HG03159 (cell line): ENCODE measurements at regions not wholly inside any gene's neighbourhood (a gene's known extent, or its start where the extent isn't known, plus 50 kb on each side); places are given as distances from the start of the nearest gene placed in this dataset.

Source experiments
- ATAC-seq: cut with Tn5 transposase; IDR thresholded peaks from one replicate; pipeline ENCODE4 v1.9.1; 2021; ENCODE audit warnings: mild to moderate bottlenecking, moderate library complexity; ENCODE audit not compliant: unreplicated experiment

DNA sequence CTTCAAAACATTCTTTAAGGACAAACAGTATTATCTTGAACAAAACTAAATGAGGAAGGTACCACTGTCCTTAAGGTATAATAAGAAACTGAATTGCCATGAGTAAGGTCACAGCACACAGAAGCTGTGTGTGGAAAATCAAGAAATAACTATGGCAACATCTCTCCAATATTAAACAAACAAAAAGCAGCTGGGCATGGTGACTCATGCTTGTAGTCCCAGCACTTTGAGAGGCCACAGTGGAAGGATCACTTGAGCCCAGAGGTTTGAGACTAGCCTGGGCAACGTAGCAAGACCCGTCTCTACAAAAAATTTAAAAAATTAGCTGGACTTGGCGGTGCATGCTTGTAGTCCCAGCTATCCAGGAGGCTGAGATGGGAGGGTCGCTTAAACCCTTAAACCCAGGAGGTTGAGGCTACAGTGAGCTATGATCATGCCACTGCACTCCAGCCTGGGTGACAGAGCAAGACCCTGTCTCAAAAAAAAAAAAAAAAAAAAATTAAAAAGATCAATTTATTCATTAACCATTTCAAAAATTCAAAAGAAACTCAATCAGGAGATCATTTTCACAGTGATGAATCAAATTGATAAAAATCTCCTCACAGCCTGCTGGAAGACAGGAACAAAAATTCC, 195.4 kb downstream of the SKIDA1 start:
- no peak for ATAC-seq

DNA sequence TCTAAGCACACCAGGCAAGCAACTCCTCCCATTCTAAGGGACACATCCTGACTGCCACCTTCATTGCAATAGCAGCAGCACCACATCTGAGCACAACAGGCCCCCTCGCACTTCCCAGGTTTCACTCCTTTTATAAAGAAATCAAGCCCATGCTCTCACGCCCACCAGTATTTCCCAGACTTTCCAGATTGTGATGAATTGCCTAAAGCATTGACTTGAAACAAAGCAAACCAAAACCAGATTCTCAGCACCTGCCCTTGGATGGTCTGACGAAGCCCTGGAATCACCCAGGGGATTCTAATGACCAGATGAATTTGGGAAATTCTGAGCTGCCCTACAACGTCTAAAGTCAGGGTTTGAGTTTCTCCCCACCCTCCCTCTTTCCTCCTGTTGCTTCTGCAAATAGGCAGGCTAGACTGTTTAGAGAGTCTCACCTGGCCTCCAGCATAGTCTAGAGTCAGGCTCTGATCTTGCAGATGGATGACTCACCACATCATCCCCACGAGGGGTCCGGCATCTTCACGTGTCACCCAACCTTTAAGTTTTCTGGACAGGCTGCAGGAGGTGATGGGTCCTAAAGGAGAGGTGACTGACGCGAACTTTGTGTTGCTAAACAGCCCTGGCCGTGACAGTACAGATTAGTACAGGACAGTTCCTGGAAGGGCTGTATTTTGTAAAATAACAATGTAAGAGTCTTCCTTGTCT, 198.0 kb downstream of the SKIDA1 start:
- ATAC-seq: no peak

DNA sequence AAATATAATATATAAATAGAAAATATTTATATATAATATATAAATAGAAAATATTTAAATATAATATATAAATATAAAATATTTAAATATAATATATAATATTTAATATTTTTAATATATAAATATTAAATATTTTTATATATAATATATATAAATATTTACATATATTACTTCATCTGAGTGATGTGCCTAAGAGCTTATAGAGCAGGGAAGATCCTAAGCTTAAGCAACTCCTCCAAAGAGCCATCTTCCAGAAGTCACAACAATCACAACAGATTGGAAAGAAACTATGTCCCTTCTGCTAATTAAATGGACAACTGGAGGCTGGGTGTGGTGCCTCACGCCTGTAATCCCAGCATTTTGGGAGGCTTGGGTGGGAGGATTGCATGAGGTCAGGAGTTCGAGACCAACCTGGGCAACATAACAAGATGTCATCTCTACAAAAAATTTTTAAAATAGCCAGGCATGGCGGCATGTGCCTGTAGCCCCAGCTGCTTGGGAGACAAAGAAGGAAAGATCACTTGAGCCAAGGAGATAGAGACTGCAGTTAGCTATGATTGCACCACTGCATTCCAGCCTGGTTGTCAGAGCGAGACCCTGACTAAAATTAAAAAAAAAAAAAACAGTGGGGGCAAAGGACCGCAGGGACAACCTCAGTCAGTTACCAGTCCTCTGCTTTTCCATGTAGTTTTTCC, 198.7 kb downstream of the SKIDA1 start:
- no peak for ATAC-seq

DNA sequence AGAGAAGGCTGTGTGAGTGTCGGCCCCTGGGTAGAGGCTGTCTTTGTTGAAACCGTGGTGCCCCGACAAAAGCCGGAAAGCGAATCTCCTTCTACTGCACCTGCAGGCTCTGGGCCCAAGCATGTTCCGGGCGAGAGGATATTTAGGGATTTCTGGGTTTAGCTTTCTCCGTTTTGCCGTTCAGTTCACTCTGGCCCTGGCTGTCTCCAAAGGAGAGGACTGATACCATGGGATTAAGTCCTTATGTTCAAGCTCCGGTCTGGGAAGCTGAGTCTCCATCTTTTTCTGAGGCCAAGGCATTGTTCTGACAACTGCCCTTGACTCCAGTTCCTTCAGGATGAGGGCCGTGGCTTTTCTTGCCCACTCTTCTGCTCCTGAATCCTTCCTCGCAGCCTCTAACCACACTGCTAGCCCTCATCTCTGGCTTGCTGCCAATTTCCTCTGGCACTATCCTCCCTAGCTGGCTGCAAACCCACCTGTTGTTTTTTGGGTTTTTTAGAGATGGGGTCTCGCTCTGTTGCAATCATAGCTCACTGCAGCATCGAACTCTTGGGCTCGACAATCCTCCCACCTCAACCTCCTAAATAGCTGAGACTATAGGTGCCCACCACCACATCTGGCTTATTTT, 206.8 kb downstream of the SKIDA1 start:
- ATAC-seq: no peak

DNA sequence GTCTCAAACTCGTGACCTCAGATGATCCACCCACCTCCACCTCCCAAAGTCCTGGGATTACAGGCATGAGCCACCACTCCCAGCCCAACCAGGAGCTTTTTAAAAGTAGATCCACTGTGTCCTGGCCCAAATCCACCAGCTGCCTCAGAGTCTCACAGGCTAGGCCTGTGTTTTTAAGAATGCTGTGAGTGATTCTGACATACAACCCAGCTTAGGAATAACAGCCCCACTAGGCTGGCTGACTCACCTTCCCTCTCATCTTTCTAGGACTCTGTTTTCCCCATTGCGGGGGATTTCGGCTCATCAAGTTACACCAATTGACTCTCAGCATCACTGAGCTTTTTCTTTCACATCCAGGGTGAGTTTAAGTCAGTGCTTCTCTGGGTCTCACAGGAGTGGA, 207.6 kb downstream of the SKIDA1 start:
- no peak for ATAC-seq

DNA sequence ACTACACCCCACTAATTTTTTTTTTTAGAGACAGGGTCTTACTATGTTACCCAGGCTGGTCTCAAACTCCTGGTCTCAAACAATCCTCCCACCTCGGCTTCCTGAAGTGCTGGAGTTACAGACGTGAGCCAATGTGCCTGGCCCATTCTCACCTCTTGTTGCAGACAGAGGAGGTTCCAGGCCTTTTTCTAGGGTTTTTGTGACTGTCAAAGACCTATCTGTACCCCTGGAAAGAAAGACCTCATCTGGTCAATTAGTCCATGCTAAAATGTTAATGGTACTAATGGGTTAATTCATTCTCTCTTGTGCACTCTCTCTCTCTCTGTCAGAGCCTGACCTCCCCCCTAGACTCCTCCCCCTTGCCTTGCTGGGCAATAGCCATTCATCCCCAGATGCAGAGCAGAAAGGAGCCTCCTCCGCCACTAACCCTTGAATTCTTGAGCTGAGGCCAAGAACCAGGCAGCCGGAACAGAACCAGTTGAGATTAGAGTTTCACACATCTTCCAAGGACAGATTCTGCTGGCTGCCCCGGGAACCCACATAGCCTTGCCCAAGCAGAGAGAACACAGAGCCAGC, 209.7 kb downstream of the SKIDA1 start:
- no peak for ATAC-seq

DNA sequence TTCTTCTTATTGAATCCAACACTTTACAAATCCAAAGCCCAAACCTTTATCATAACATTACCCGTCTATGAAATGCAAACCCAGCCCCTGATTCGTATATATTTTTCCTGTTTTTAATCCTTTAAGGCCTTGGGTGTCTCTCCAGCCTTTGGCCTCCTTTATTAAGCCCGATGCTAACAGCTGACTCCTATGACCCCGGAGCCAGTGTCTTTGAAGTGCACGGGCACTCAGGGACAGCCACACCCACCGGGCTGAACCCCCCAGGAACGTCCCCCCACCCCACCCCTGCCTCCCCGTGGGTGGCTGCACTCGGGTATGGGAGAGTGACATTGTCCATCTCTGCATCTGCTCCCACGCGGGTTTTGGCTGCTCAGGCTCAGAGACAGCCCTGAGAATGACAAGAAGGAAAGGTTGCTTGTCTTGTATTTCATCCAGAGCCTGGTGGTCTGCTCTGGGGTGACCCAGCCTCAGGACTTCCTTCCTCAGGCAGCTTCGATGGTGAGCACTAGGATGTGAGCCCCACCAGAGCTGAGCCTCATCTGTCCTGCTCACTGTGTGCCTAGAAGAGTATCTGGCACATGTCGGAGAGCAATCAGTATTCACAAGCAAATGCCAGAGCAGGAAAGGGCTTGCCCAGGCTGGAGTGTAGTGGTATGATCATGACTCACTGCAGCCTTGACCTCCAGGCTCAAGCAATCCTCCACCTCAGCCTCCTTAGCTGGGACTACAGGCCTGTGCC, 210.4 kb downstream of the SKIDA1 start:
- no peak for ATAC-seq

DNA sequence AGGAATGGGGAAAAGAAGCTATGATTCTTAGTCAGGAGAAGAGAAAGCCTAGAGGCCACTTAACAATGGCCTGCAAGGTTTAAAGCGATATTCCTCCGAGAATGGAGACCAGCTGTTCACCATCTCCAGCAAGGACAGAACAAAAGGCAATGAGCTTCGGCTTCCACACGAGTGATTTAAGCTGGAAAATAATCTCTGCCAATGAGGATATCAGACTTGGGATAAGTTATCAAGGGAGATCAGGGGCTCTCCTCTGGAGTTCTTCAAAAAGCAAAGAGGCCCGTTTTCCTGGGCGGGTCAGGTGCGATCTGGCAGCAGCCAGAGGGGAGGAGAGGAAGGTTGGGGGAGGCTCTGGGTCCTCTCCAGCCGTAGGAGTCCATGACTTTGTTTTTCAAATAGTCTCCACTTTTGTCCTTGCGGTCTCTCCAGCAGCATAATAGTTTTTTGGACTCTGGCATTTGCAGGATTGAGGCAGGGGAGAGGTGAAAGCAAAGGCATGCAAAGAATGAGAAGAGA, 211.3 kb downstream of the SKIDA1 start:
- no peak for ATAC-seq

DNA sequence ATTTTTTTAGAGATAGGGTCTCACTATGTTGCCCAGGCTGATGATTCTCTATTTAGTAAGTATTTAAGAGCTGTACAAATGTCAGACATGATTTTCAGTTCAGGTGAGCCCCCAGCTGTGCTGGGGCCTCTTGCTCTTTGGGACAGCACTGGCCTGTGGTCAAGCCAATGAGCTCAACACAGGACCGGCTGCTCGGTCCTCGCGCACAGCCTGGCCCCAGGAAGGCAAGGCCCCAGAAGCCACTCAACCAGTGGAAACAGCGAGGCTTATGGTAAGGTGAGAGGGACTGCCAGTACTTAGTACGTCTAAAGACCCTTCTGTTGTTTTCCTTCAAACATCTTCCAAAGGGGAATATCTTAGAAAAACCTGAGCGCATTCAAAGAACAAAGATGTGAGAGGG, 211.8 kb downstream of the SKIDA1 start:
- ATAC-seq: no peak

DNA sequence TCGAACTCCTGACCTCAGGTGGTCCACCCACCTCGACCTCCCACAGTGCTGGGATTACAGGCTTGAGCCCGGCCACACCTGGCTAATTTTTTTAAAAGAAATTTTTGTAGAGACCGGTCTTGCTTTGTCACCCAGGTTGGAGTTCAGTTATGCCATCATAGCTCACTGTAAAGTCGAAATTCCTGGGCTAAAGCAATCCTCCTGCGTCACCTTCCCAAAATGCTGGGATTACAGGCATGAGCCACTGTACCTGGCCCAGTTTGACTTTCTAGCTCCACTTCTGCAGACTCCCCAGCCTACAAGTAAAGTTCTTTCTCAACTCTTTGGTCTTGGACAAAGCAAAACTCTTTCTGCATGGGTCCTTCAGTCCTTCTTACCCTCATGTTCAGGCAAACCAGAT, 214.1 kb downstream of the SKIDA1 start:
- ATAC-seq: no peak

DNA sequence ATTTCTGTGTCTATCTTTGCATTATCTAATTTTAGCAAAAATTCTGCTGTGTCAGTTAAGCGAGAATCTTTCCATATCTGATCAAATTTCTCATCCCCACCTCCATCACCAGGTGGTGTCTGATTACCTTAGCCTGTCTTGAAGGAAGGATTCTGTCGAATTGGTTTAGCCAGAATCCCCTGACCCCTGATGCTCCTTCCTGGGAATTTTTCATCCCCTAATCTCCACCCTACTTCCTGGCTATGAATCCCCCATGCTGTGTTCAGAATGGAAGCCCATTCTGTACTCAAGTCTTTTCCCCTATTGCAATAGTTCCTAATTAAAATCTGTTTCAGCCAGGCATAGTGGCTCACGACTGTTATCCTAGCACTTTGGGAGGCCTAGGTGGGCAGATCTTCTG, 216.1 kb downstream of the SKIDA1 start:
- no peak for ATAC-seq

DNA sequence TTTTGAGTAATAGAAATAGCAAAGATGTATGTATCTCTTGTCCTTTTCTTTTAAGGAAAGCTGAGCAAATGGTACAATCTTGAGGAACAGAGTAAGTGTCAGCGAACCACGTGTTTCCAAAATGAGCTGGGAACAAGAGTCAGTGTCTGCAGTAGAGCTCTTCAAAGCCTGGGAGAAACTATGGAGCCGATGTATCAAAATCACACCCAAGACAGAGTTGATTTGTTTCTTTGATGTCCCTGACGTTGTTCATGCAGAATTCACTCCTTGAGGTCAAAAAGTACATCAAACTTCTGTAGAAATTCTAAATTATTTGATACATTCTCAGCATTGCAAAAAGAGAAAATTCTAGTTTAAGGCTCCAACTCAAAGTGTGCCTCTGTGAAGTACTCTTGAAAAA, 216.5 kb downstream of the SKIDA1 start:
- no peak for ATAC-seq

DNA sequence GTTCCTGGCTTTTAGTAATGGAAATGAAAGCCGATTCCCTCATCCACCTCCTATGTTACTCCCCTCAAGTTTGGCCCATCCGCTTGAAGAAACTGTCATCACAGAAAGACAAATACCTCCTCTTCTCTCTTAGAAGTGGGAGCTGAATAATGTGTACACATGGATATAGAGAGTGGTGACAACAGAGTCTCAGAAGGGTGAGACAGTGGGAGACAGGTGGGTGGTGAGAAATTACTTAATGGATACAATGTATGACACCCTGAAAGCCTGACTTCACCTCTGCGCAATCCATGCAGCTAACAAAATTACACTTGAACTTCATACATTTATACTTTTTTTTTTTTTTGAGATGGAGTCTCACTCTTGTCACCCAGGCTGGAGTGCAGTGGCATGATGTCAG, 217.5 kb downstream of the SKIDA1 start:
- no peak for ATAC-seq

DNA sequence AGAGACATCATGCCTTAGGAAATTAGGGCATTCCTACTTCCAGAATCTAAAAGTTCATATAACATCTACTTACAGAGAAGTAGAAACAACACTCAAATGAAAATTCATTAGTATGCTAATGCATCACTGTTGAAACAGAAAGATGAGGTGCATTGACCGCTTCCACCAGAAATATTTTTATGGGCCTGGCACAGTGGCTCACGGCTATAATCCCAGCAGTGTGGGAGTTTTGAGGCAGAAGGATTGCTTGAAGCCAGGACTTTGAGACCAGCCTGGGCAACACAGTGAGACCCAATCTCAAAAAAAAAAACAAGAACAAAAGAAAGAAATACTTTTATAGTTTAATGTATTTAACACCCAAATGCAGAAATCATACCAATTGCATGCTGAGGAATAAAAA, 220.9 kb downstream of the SKIDA1 start:
- ATAC-seq: no peak

DNA sequence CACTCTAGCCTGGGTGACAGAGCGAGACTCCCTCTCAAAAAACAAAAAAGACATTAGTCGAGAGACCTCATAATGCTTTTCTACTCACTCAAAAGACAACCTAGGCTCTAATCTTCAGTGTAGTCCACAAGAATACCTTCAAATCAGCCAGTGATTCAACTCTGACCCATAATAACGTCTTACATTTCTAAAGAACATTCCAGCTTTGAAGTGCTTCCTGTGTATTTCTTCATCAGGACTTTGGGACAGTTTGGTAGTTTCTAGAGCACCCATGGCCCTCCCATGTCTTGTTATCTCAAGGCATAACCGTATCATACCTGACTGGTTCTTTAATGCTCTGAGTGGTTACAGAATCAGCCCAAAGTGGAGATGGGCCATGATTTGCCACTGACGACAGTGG, 221.3 kb downstream of the SKIDA1 start:
- no peak for ATAC-seq

DNA sequence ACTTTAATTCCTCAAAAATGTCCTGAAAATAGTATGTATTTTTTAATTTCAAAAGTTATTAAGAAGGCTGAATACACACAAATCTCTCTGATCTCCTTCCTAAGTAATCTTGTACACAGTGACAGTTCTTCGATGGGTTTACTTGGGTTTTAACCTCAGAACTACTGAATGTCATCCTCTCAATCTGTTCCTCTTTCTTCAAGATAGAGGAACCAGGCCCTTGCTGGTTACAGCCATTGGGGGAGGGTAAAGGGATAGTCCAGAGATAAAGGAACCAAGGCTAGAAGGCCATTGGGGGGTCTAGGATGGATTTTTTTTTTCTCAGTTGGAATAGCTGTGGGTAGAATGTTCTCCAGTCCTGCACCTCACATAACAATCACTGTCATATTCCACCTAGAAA, 224.9 kb downstream of the SKIDA1 start:
- no peak for ATAC-seq

DNA sequence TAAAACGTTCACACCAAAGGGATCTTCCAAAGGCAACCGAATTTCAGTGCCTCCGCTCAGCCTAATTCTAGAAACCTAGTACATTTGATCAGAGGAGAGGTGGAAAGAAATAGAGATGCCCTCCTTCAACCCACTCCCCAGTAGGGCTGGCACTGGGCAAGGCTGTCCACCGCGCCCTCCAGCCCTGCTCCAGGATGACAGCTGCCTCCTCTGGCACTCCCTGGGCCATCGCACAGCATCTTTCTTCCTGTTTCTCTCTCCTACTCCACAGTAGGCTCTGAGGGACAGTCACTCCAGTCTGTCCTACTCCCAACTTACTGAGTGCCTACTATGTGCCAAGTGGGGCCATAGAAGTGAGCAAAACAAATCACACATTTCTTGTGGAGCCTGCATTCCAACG, 226.2 kb downstream of the SKIDA1 start:
- ATAC-seq: no peak

DNA sequence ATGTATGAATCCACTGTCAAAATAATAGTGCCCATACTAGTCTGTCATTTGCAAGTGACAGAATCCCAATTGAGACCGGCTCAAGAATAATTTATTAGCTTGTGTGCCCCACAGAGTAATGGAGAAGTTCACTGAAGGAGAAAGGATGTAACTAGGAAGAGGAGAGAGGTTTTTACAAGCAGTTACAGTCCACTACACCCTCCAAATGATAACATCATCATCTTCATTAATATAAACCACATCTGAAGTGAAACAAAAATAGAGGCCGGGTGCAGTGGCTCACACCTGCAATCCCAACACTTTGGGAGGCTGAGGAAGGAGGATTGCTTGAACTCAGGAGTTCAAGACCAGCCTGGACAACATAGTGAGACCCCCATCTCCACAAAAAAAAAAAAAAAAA, 226.8 kb downstream of the SKIDA1 start:
- no peak for ATAC-seq

DNA sequence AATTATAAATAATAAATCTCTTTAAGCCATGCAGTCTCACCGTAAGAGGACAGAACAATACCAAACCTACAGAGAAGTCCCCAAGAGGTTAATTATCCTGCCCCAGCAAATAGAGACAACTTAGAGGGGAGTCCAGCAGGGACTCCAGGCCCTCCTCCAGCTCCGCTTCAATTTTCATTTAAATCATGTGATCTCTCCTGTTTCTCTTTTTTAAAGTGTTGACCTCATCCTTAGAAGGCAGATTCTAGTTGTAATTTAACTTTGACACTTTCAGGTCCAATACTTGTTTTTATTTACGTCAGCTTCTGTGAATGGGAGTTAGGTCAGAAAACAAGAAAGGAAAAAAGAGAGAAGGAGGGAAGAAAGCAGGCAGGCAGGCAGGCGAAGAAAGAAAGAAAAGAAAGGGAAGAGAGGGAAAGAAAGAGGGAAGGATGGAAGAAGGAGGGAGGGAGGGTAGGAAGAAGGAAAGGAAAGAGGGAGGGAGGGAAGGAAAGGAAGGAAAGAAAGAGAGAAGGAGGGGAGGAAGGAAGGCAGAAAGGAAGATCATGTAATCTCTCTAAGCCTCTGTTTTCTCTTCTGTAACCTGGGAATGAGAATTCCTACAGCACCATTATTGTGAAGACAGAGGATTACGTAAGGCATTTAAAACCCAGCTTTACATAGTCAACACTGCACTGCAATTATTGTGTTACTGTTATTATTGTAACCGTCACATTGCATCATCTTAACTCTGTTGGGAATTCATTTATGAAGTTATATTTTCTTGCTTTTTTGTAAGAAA, 227.7 kb downstream of the SKIDA1 start:
- no peak for ATAC-seq
